HepG2 (cell line): ENCODE measurements at regions not wholly inside any gene's neighbourhood (a gene's known extent, or its start where the extent isn't known, plus 50 kb on each side); places are given as distances from the start of the nearest gene placed in this dataset.

Experiments
- ATAC-seq: fragments of 200-7000 bp; cut with Tn5 transposase; 3 replicates; pipeline ENCODE4 v1.9.1; 2020; ENCODE audit warnings: mild to moderate bottlenecking, moderate library complexity
- BruUV-seq: library from RNA; stranded (reverse); fragments of 400-500 nt; replicated peaks from 2 replicates; lab custom pipeline; 2021; lab: Mats Ljungman, UMichigan
- CTCF ChIA-PET: fragments of 300-600 bp; formaldehyde crosslinking; extraction: SDS; loops from one replicate; lab custom pipeline; 2021; ENCODE audit warnings: low total read pairs, inconsistent platforms, low intra/inter-chr PET ratio; lab: Yijun Ruan, JAX
- POLR2A ChIA-PET: fragments of 350-600 bp; sonication (Branson Sonifier 250); formaldehyde crosslinking; loops from one replicate; lab custom pipeline; 2020; ENCODE audit warnings: antibody characterized with exemption, inconsistent platforms; lab: Yijun Ruan, JAX
- DNase-seq: peaks from one replicate; pipeline ENCODE4 v3.0.0-alpha.2; 2015; ENCODE audit warnings: low spot score
- FAIRE-seq: peaks from 3 replicates; lab custom pipeline; 2011; peaks lifted over from hg19 to GRCh38; lab: Jason Lieb, UNC
- H2AFZ ChIP-seq: one replicate; pipeline ENCODE4 v1.6.1; 2011; ENCODE audit warnings: low read length, inconsistent platforms
- H3K27ac ChIP-seq: fragments of 300-600 bp; 3 replicates; pipeline ENCODE4 v1.8.0; 2011; ENCODE audit warnings: mixed run types, mild to moderate bottlenecking, mixed read lengths, low read length, inconsistent platforms; ENCODE audit not compliant: insufficient read depth; ENCODE audit errors: extremely low read length
- H3K27me3 ChIP-seq, 2 experiments: fragments of 200-600 bp in 1 of 2; 2 replicates in 1 of 2; 3 replicates in 1 of 2; pipeline versions ENCODE4 v1.6.0 to v1.8.0; 2011; ENCODE audit warnings: low read length in 2 of 2, mild to moderate bottlenecking in 2 of 2, moderate library complexity in 2 of 2, inconsistent platforms in 1 of 2; ENCODE audit not compliant: insufficient read depth in 2 of 2, control insufficient read depth in 1 of 2
- H3K36me3 ChIP-seq, 2 experiments: fragments of 200-600 bp in 1 of 2; replicated peaks in 1 of 2; 2 replicates in 1 of 2; 3 replicates in 1 of 2; pipeline versions ENCODE4 v1.5.1 to v1.8.0; 2011; ENCODE audit warnings: low read length in 2 of 2, inconsistent platforms in 1 of 2; ENCODE audit not compliant: insufficient read depth in 2 of 2, control insufficient read depth in 1 of 2
- H3K4me1 ChIP-seq: 2 replicates; pipeline ENCODE4 v1.5.1; 2012; ENCODE audit warnings: low read length, inconsistent platforms; ENCODE audit not compliant: insufficient read depth
- H3K4me2 ChIP-seq: 2 replicates; pipeline ENCODE4 v1.6.0; 2011; ENCODE audit warnings: low read depth, low read length, inconsistent platforms
- H3K4me3 ChIP-seq, 3 experiments: fragments of 200-600 bp in 1 of 3; sonication (generic), shearing (Covaris generic) in 1 of 3; replicated peaks in 1 of 3; 2 replicates each; pipeline ENCODE4 v1.5.1; 2011 to 2016; ENCODE audit warnings: low read length in 3 of 3, inconsistent platforms in 2 of 3, low read depth in 2 of 3, mild to moderate bottlenecking in 2 of 3, control low read depth in 1 of 3, mixed read lengths in 1 of 3; ENCODE audit not compliant: insufficient read depth in 1 of 3
- H3K79me2 ChIP-seq: one replicate; pipeline ENCODE4 v1.6.1; 2011; ENCODE audit warnings: low read length, inconsistent platforms; ENCODE audit not compliant: insufficient read depth
- H3K9ac ChIP-seq: 2 replicates; pipeline ENCODE4 v1.6.0; 2011; ENCODE audit warnings: mild to moderate bottlenecking, low read depth, low read length, inconsistent platforms; ENCODE audit not compliant: insufficient read depth
- H3K9me3 ChIP-seq: 2 replicates; pipeline ENCODE4 v1.5.1; 2012; ENCODE audit warnings: mild to moderate bottlenecking, low read length
- H4K20me1 ChIP-seq: 2 replicates; pipeline ENCODE4 v1.6.0; 2011; ENCODE audit warnings: inconsistent platforms, mild to moderate bottlenecking, low read length, moderate library complexity; ENCODE audit not compliant: insufficient read depth
- CREM ChIP-seq, 2 experiments: sonication (generic) in 1 of 2; formaldehyde crosslinking in 1 of 2; IDR thresholded peaks; 2 replicates each; pipeline versions ENCODE4 v1.4.0 to v1.6.1; 2016 to 2020; ENCODE audit warnings: antibody characterized with exemption in 1 of 2, mild to moderate bottlenecking in 1 of 2, missing genetic modification reagents in 1 of 2
- HDAC1 ChIP-seq: sonication (generic); formaldehyde crosslinking; IDR thresholded peaks from 2 replicates; pipeline ENCODE4 v1.5.1; 2020; ENCODE audit warnings: mild to moderate bottlenecking, missing genetic modification reagents
- HDAC2 ChIP-seq: sonication (generic); formaldehyde crosslinking; IDR thresholded peaks from 2 replicates; pipeline ENCODE4 v1.4.0; 2020; ENCODE audit warnings: missing genetic modification reagents
- JARID2 ChIP-seq: sonication (generic); formaldehyde crosslinking; IDR thresholded peaks from 2 replicates; pipeline ENCODE4 v1.8.1; 2023; ENCODE audit warnings: missing genetic modification reagents, inconsistent platforms; ENCODE audit not compliant: insufficient replicate concordance
- MNT ChIP-seq: fragments of 450-650 bp; IDR thresholded peaks from 2 replicates; pipeline ENCODE4 v1.6.1; 2016
- NFKB2 ChIP-seq: sonication (generic); formaldehyde crosslinking; IDR thresholded peaks from 2 replicates; pipeline ENCODE4 v1.4.0; 2020; ENCODE audit warnings: missing genetic modification reagents, borderline replicate concordance
- PHF20 ChIP-seq: sonication (generic); formaldehyde crosslinking; IDR thresholded peaks from 2 replicates; pipeline ENCODE4 v1.5.0; 2020; ENCODE audit warnings: mild to moderate bottlenecking, missing genetic modification reagents
- RNF2 ChIP-seq: fragments of 450-650 bp; conservative IDR thresholded peaks from 2 replicates; pipeline ENCODE4 v1.6.1; 2016; ENCODE audit warnings: low read depth
- SNAPC5 ChIP-seq: sonication (generic); formaldehyde crosslinking; IDR thresholded peaks from 2 replicates; pipeline ENCODE4 v1.8.1; 2023; ENCODE audit warnings: mild to moderate bottlenecking, missing genetic modification reagents, borderline replicate concordance
- TCF7 ChIP-seq: sonication (generic); IDR thresholded peaks from 2 replicates; pipeline ENCODE4 v1.6.1; 2016; ENCODE audit warnings: antibody characterized with exemption, low read depth
- TGIF2 ChIP-seq: IDR thresholded peaks from 2 replicates; pipeline ENCODE4 v1.6.1; 2016; ENCODE audit warnings: control low read depth, missing compliant biosample characterization
- ZC3H13 ChIP-seq: sonication (generic); formaldehyde crosslinking; IDR thresholded peaks from 2 replicates; pipeline ENCODE4 v1.8.1; 2023; ENCODE audit warnings: mild to moderate bottlenecking, missing genetic modification reagents, moderate library complexity
- ZNF44 ChIP-seq: sonication (generic); formaldehyde crosslinking; IDR thresholded peaks from 2 replicates; pipeline ENCODE4 v1.5.1; 2020; ENCODE audit warnings: mild to moderate bottlenecking, missing genetic modification reagents
- ZNF761 ChIP-seq: sonication (generic); formaldehyde crosslinking; conservative IDR thresholded peaks from 2 replicates; pipeline ENCODE4 v1.4.0; 2020; ENCODE audit warnings: mild to moderate bottlenecking, missing genetic modification reagents
- WGBS: methylation state at CpG from one replicate; pipeline ENCODE4 v1.1.6; 2017; ENCODE audit warnings: low lambda C conversion rate; 5-methylcytosine and 5-hydroxymethylcytosine counted together
- in situ Hi-C: cut with HindIII; loops from 2 replicates; pipeline ENCODE4 v1.10.0; 2017; ENCODE audit warnings: low pct_unique_long_range_greater_than_20kb; ENCODE audit not compliant: extremely low pct_ligation_motif_present
- intact Hi-C: fragments of 100-400 bp; cut with micrococcal nuclease; formaldehyde crosslinking; loops from one replicate; pipeline ENCODE4 v1.10.0; 2022; ENCODE audit not compliant: unreplicated experiment

- no peak for ATAC-seq
Observed at GRCh38 chr9:1743121-1743960, 271.8 kb upstream of the SMARCA2 start.

DNA sequence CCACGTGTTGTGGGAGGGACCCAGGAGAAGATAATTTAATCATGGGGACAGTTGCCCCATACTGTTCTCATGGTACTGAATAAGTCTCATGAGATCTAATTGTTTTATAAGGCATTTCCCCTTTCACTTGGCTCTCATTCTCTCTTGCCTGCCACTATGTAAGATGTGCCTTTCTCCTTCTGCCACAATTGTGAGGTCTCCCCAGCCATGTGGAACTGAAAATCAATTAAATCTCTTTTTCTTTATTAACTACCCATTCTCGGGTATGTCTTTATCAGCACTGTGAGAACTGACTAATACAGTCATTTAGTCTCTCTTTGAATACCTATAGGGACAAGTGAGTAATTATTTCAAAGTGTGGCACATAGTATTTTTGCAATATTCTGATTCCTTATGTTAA is 269.2 kb upstream of the SMARCA2 start:
- BruUV-seq, result no TSS peak
- no peak for FAIRE-seq
- no peaks in the 10 kb centered on the region for H3K27me3 ChIP-seq
- H3K27ac ChIP-seq, result no peak overlapping the region
- no peak for ATAC-seq
- CTCF ChIA-PET, result no interaction called here
- no peak overlapping the region for H3K4me2 ChIP-seq
- no peaks in the 10 kb centered on the region for H3K36me3 ChIP-seq
- H4K20me1 ChIP-seq, result no peaks in the 10 kb centered on the region
- in situ Hi-C loops, result no loop called here
- H2AFZ ChIP-seq, result no peak overlapping the region
- no peaks in the 10 kb centered on the region for H3K9me3 ChIP-seq
- 0% methylated on average over 2 of the region's 2 CpGs for WGBS
- H3K4me1 ChIP-seq, result no peaks in the 10 kb centered on the region
- H3K9ac ChIP-seq, result no peak overlapping the region
- DNase-seq, result no peak
- no peak for TF ChIP-seq NFKB2 (CRISPR knock-in tag)
- TF ChIP-seq ZNF44, result no peak
- TF ChIP-seq MNT, result no peak
- no peak for TF ChIP-seq JARID2
- TF ChIP-seq ZNF761 (CRISPR knock-in tag), result no peak
- no peak for TF ChIP-seq TCF7
- no peak for TF ChIP-seq PHF20 (CRISPR knock-in tag)
- no peak for TF ChIP-seq CREM (IDR thresholded peaks at IDR 0.05)
- TF ChIP-seq CREM (CRISPR knock-in tag; IDR thresholded peaks at IDR 0.05), result no peak
- TF ChIP-seq RNF2, result no peak
- TF ChIP-seq ZC3H13, result no peak
- no peak for TF ChIP-seq TGIF2 (CRISPR knock-in tag)
- TF ChIP-seq SNAPC5 (CRISPR knock-in tag), result no peak
- TF ChIP-seq HDAC1, result no peak
- TF ChIP-seq, all 625 proteins: peak for 0
- Histone ChIP-seq H3K79me2 (no peaks in the 10 kb centered on the region), H3K4me3 (no peak overlapping the region)
- POLR2A ChIA-PET, result no interaction called here
- intact Hi-C loops, result no loop called here

More at GRCh38 chr9:1743121-1743960, 271.8 kb upstream of the SMARCA2 start:
- TF ChIP-seq HDAC2, result no peak
- Histone ChIP-seq H4K20me1 (no peaks in the 10 kb centered on the region), H3K27ac (no peak overlapping the region), H3K27me3 (no peaks in the 10 kb centered on the region), H2AFZ (no peak overlapping the region), H3K4me2 (no peak overlapping the region), H3K36me3 (no peaks in the 10 kb centered on the region), H3K4me3 (no peak overlapping the region), H3K79me2 (no peaks in the 10 kb centered on the region), H3K9me3 (no peaks in the 10 kb centered on the region), H3K4me1 (no peaks in the 10 kb centered on the region), H3K9ac (no peak overlapping the region)
- POLR2A ChIA-PET, result no interaction called here
- FAIRE-seq, result no peak
- 9% methylated on average over 7 of the region's 7 CpGs for WGBS
- in situ Hi-C loops, result no loop called here
- CTCF ChIA-PET, result no interaction called here
- BruUV-seq, result no TSS peak
- no peak for DNase-seq
- intact Hi-C loops, result no loop called here
